Hematopoietic multipotent progenitor cell (in vitro differentiated cells): ENCODE measurements at regions not wholly inside any gene's neighbourhood (a gene's known extent, or its start where the extent isn't known, plus 50 kb on each side); places are given as distances from the start of the nearest gene placed in this dataset.
A peak's percentile ranks its signal among the peaks of the same experiment; 100 is the strongest.

Experiments
- DNase-seq, 3 donors: peaks; one replicate each; pipeline ENCODE4 v3.0.0-alpha.2; 2011 to 2015; ENCODE audit warnings: low read depth in 2 of 3, low spot score in 2 of 3

DNA sequence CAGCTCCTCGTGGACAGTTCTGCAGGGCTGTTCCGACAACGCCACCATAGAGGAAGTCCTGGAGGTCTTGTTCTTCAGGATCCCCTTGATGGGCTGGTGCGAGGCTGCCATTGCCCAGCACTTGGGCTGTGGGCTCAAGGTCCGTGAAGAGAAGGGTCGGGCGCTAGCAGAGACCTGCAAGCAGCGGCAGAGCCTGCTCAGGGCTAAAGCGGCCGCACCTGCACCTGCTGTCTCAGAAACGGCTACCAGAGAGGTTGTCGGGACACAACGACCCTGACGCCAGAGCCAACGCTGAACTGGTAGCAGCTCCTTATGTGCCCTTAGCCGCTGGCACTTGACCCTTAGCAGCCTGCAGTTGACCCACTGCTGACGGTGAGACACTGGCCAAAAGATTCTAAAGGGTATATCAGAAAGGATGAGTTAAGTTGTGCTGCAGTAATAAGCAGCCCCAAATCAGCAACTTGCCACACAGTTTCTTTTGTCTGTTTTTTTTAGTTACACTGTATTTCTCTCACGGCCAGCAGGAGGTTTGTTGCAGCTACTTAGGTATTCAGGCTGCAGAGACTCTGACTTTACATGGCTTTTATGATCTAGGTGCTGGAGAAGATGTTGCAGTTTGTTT lies 55.5 kb upstream of the ST6GAL2 start:
- DNase-seq, result no peak

DNA sequence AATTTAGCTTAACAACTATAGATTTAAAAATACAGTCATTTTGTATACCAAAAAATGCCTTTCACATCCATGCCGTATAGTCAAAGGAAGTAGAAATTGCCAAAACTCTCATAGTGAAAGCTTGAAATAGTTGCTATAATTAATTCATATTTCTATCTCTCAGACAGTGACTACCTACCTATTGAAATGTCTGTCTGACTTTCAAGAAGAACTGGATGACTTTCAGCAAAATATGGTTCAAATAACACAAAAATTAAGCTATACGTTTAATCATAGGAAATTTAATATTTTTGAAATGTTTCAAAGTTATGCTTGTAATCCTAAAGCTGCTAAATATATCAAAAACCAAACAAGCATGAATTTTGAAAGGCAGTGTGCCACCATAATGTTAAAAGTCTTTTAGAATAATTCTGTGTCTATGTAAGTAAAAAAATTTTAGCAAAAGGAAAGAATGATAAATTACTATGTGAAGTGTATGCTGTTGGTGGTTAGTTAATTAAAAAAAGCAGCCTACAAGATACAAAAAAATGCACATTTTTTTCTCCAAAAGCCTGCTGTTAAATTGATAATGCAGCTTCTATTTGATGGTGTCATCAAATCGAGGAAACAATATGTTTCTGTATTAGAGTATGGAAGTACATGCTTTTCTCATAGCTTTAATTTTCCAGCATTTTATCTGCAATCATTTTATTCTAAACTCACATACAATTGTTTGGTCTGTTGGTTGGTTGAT lies 57.7 kb upstream of the ST6GAL2 start:
- no peak for DNase-seq

DNA sequence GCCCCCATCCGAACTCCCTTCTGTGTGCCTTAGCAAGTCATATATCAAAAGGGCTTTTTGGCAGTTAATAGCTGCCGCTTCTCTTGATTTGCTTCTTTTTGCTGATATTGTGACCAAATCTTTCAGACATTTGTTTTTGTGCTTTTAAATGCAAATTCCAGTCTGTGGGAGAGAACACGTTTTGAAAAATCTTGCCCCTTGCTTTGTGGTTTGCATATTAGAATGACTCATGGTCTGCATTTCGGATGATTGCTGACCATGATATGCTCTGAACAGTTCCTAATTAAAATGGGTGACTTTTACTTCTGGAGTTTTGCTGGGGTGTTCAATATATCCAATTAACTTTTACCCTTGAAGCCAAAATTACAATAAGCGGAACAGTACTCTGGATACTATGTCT lies 58.2 kb upstream of the ST6GAL2 start:
- no peak for DNase-seq

DNA sequence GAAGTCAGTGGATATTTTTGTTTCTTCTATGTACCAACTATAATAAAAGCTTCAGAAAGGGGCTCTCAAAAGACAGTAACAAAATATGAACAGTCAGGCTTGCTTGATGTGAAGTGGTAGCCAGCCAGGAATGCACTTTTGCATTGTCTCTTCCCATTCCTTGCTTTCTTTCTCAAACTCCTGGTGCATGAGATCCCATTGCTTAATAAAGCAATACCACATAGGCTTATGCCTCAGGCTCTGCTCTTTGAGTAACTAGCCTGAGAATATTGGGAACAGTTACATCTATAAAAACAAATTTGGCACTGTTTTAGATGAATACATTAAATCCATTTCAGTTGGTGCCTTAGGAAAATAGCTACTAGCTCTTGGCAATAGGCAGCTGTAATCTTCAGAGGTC lies 62.6 kb upstream of the ST6GAL2 start:
- DNase-seq, result no peak

DNA sequence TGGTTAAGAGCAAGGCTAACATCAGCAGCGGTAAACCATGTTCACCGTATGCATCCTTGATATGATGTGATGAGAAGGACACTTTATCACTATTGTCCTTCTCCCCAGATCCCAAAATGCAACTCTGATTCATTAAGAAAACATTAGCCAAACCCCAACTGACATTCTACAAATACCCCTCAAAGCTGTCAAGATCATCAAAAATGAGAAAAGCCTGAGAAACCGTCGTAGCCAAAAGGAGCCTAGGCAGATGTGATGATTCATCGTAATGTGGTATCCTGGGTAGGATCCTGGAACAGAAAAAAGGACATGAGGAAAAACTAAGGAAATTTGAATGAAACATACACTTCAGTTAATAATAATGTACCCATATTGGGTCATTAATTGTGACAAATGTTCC lies 67.3 kb upstream of the ST6GAL2 start:
- DNase-seq, result no peak

DNA sequence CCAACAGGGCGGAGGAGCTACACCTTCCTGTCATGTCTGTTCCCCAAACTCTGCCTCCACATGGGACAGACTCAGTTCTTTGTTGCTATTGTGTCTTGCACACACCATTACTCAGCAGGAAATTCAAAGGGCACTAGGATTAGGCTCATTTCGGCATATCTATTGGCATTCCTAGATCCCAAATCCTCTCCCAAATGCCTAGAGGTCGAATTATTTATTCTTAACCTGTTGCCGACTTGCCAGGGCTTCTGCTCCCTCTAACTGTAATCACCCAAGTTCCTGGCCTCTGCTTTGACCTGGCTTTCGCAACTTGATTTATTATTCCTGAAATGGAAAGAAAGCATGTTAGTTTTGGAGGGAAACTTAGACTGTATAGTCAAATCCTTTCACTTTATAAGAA lies 67.8 kb upstream of the ST6GAL2 start:
- DNase-seq, result no peak

DNA sequence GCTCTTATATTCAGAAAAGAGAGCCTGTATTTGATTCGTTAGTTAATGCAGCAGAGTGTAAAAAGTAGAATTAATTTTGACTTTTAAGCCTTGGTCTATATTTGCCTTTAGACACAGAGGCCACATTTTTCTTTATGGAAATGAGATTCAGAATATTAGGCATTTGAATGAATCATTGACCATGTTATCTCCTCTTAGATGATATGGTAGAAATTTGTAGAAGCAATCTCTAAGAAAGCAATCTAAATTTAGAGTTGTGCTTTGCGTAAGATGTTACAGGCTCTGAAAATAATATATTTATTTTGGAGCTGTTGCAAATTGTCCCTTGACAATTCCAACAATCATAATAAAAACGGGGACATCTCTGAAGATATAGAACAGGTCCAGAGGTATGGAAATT lies 68.3 kb upstream of the ST6GAL2 start:
- no peak for DNase-seq

DNA sequence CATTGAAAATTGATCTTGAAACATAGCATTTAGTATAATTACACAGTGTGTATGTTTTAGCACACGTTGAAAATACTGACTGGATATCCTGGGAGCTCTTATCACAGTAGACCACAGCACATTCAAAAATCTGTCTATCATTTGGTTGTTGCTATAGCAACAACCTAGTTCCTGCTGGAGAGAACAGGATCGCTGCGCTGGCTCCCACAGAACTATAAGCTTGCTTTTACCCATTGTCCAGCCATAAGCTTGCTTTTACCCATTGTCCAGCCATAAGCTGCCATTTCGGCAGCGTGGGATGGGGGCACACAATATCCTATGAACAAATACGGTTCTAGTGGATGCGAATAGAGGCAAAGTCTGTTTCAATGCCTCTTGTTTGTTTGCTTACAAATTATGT lies 70.4 kb upstream of the ST6GAL2 start:
- DNase-seq, result no peak

DNA sequence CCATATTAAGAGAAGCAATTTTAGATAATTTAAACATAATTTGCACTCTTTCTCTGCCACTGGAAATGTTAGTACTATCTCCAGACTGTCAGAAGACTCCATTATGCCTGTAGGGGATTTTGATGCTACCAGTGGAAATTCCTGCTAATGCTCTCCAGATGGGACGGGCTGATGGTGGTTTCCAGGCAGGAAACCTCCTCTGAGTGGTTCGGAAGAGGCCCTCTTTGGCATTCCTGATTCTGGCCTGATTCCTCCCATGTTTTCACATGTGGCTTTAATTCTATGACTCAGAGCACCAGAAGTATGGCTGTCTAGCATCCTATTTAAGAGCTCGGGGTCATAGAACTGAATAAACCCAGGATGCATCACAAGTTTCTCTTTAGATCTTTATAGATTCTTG lies 70.9 kb upstream of the ST6GAL2 start:
- DNase-seq, result no peak

DNA sequence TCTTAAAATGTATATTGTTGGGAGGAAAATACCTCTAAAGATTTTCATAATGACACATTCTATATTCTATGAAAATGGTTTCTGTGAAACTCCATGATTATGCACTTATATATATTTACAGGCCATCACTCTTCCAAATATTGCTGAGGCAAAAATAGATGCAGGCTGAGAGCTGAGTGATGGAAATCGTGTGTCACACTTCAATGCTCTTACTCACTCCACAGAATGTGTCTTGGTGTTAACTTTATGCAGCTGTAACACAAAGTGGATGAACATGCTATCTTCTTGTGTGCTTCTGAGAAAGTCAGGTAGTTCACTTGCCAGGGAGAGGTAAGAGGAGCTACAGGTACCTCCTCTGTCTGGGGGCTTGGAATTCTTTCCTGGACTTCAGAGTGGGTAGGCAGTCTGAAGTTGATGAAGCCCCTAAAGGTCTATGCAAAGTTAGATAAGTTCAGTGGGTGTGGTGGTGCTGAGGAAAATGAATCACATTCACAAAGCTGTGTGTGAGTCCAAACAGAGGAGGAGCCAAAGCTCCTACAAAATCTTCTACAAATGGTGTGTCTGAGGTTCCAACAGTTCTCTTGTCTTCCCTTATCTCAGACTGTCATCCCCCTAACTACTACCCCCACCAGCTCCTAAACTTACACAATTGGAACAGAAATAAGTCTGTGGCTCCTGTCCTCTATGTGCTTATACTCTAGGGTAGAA lies 74.2 kb upstream of the ST6GAL2 start:
- no peak for DNase-seq

DNA sequence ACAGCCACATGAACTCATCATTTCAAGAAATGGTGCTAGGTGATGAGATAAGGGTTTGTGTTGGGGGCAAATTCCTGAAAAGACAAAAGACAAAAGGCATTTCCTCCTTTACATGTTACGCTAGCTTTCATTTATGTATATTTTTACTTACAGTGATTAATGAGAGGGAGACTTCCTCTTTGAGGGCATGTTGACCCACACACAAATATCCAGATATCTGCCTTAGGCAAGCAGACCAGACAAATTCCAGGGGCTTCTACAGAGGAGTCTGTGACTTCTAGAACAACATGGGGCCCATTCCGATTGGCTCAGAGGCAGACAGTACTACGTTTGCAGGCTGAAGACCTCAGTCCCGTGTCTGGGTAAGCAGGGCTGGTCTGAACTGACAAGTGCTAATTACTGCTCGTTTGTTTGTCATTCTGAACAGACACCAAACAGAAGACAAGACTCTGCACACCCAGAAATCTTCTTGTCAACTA lies 74.8 kb upstream of the ST6GAL2 start:
- peak in 1 of 3 donors; percentile 19 for DNase-seq

DNA sequence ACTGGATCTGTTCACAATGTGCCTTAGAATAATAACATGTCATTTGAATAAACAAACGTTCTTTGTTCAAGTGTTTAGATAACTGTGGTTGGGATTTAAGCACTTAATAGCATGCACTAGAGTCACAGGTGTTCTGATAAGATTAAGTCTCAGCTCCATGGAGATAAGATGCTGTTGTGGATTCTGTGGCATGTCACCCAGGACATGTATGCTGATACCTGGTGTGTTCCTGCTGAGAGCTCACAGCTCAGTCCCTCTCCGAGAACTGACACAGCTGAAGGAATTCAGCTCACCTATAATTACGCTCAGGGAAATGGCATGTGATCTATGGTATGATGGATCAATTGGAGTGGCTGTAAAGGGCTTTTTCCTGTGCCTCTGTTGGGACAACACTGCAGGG lies 75.4 kb upstream of the ST6GAL2 start:
- DNase-seq, result no peak

DNA sequence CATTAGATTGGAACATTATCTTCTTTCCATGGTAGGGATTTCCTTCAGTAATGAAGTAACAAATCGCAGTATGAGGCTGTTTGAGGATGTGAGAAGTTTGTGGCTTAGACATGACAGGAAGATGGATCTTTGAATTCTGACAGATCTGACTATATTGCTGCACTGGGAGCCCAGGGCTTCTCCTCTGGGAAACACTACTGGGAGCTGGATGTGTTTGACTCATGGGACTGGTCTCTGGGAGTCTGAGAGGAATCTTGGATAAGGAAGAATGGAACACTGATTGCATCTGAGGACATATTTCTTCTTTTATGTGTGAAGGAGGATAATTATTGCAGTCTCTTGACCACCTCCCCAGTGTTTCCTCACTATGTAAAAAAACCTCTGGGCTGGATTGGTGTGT lies 77.2 kb upstream of the ST6GAL2 start:
- no peak for DNase-seq

DNA sequence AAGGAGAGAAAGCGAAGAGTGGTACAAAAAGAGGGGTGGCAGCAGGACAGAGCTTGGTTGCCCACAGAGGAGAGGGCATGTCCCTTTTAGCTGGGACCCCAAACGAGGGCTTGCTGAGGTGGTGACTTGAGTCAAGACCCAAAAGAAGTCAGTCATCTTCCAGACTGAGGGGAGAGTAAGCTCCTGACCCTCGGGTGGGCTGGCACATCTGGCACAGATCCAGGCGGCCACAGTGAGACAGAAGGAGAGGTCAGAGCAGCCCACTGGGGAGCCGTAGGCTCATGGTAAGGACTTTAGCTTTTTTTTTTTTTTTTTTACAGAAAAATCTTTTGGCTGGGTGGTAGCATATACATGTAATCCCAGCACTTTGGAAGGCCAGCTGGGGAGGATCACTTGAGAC lies 77.9 kb upstream of the ST6GAL2 start:
- DNase-seq, result no peak

DNA sequence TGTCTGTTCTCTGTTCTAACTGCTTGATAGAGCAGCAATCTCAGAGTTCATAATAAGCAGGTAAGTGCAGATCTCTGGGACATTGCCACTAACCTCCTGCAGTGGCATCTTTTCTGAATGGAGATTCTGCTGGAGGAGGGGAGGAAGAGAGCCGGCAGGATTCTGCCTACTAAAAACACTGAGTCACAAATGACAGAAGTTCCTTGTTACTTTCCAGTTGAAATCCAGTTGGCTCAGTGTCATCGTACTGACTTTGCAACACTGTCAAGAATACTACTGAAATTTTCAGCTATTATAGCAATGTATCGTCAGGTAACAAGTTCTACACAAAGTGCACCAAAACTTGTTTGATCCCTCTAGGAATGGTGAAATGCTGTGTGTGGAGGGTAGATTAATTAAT lies 79.6 kb upstream of the ST6GAL2 start:
- no peak for DNase-seq

DNA sequence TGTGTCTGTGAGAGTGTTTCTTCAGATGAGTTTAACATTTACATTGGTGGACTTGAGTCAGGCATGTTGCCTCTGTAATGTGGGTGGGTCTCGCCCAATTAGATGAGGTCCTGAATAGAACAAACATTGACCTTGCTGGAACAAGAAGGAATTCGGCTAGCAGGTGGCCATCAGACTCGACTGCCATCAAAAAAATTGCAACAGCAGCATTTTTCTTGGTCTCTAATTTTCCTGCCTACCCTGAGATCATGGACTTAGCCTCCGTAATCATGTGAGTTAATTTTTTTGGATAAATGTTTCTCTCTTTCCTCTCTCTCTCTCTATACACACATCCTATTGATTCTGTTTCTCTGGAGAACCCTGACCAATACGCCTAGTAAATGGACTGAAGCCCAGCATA lies 83.8 kb upstream of the ST6GAL2 start:
- DNase-seq, result no peak

DNA sequence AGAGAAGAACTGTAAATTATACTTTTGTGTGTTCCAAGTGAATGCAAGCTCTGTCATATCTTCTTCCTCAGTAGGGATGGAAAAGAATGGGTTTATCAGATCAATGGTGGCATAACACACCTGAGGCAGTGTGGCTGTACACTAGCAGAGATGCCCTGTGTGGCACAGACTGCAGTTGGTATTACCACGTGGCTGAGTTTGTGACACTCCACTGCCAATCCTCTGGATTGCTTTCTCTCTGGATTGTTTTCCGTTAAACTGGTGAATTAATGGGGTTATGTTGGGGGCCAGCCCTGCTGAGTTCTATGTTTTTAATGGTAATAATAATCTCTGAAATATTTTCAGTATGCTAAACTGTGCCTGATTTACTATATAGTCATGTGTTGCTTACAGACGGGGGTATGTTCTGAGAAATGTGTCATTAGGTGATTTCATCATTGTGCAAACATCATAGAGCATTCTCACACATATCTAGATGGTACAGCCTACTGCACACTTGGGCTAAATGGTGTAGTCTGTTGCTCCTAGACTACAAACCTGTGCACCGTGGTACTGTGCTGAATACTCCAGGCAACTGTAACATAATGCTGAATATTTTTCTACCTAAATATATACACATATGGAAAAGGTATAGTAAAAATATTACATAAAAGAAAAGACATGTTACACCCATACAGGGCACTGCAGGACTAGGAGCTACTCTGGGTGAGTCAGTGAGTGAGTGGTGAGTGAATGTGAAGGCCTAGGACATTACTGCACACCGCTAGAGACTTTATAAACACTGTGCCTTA lies 84.7 kb upstream of the ST6GAL2 start:
- no peak for DNase-seq

DNA sequence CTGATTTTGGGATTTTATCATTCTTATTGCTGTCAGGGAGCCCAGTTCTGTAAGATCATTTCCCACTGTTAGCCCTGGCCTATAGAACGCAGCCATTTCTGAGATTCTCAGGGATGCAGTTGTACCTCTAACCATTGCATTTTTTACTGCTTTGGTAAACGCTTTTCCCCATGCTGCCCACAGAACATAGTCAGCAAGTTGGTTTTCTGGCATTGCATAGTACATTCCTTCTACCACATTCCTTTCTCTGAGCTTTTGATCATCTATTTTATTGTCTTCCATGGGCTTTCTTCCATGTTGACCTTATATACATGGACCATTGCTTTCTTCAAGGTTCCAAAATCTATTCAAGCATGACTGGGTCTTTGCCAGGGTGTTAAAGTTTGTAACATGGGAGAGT lies 86.8 kb upstream of the ST6GAL2 start:
- no peak for DNase-seq

DNA sequence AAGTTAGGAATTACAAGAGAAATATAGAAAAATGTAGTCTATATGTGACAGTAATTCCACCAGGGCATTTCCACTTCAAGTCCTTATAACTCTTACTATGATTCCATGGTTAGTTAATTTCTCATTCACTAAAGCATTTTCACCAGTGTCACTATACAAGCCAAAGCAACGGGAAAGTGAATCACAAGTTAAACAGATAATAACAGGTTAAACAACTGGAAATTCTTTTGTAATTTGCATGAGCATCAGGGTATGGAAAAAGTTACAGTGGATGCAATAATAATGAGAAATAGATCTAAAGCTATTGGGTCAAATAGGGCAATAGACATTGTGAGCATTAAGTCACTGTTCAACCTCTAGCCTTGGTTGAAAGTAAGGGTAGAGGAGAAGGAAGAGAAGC lies 88.9 kb upstream of the ST6GAL2 start:
- no peak for DNase-seq

DNA sequence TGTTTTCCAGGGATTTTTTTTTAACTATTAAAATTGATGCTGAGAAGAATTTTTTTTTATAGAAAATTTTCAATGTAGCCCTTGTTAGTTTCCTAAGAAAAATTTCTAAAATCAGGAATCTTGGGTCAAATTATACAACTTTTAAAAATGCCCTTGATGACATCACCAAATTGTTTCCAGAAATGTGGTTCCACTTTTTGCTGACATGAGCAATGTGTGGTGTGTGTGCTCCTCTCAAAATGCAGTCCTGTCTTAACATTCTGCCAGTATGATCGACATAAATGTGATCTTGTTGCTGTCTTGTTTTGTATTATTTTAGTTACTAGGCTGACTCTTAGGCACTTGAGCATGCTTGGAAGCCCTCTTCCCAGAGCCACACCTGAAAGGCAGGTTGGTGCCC lies 89.7 kb upstream of the ST6GAL2 start:
- DNase-seq, result no peak

DNA sequence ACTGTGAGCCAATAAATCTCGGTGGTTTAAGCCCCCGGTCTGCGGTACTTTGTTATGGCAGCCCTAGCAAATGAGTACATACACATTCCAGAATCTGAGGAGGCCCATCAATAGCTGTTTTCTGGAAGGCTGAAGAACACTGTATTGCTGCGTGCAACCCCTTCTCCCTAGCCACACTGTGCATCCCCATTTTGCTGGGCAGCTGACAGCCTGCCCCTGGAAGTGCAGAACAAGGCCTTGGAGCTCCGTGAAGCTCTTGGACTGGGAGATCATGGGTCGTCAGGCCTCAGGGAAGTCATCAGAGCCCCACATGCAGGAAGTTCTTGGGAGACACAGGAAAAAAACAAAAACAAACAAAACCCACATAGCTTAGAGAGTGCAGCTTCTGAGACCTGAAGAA lies 90.6 kb upstream of the ST6GAL2 start:
- no peak for DNase-seq
